NCI-H187 (cell line): ENCODE measurements at regions not wholly inside any gene's neighbourhood (a gene's known extent, or its start where the extent isn't known, plus 50 kb on each side); places are given as distances from the start of the nearest gene placed in this dataset.

Source experiments
- DNase-seq, 2 experiments: peaks; one replicate each; lab custom pipeline; 2025; lab: John Stamatoyannopoulos, UW

DNA sequence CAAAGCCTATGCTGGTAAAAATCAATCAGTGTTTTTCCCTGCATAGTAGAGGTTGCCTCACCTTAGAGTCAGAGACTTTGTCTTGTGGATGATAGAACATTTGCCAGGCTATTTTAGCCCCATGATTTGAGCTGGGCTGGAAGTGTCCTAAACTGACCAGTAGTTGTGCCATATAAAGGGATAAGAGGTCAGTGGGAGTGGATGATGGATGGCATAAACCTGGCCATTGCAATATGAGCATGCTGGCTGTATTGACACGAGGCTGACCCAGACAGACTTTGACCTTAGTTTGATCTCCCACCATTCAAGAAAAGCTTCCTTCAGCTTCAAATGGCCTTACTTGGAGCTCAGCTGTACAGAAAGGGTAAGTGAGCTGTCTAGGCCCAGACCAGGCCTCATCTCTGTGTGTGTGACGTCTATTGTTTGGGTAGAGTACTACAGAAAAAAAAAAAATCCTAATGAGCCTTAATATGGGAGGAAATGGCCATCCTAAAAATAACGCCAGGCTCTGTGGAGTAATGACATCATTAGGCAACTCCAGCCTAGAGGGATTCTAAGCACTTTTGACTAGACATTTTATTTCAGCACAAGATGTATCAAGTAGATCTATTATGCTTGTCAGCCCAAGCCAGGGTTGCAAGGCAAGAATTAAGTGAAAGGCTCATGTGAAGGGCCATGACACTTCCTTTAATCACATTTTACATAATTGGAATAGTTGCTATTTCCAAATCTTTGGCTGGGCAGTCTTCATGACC, 51.3 kb upstream of the CADM1 start:
- DNase-seq, result no peak
